Neutrophil (primary cell): ENCODE measurements at regions not wholly inside any gene's neighbourhood (a gene's known extent, or its start where the extent isn't known, plus 50 kb on each side); places are given as distances from the start of the nearest gene placed in this dataset.
"Not testable (repeated sequence)": the region's sequence is repeated elsewhere in the genome, so short reads cannot be mapped to it uniquely, and the experiment has no call there.

ENCODE experiments used
- H3K27ac ChIP-seq: fragments of 200-600 bp; sonication (generic); 2 replicates; pipeline ENCODE4 v1.5.1; 2016; ENCODE audit warnings: mild to moderate bottlenecking, moderate library complexity
- H3K27me3 ChIP-seq: fragments of 200-600 bp; sonication (generic); 2 replicates; pipeline ENCODE4 v1.6.0; 2016; ENCODE audit warnings: mild to moderate bottlenecking
- H3K36me3 ChIP-seq: fragments of 200-600 bp; sonication (generic); 2 replicates; pipeline ENCODE4 v1.5.1; 2017
- H3K4me1 ChIP-seq, 2 experiments: fragments of 200-600 bp in 1 of 2; sonication (generic) in 1 of 2; 1 replicate in 1 of 2; 2 replicates in 1 of 2; pipeline versions ENCODE4 v1.5.1 to v1.6.1; 2013 to 2016; ENCODE audit warnings: low read depth in 1 of 2, low read length in 1 of 2, mild to moderate bottlenecking in 1 of 2, moderate library complexity in 1 of 2; ENCODE audit not compliant: control insufficient read depth in 1 of 2, insufficient read depth in 1 of 2
- H3K4me3 ChIP-seq, 2 experiments: fragments of 200-600 bp in 1 of 2; sonication (generic) in 1 of 2; 1 replicate in 1 of 2; 2 replicates in 1 of 2; pipeline ENCODE4 v1.5.1; 2013 to 2016; ENCODE audit warnings: low read depth in 1 of 2, low read length in 1 of 2, mild to moderate bottlenecking in 1 of 2, moderate library complexity in 1 of 2
- H3K9me3 ChIP-seq: fragments of 200-600 bp; sonication (generic); 2 replicates; pipeline ENCODE4 v1.5.1; 2016
- CTCF ChIP-seq: fragments of 200-600 bp; sonication (generic); IDR thresholded peaks from 2 replicates; pipeline ENCODE4 v1.5.1; 2016; ENCODE audit warnings: antibody characterized with exemption

- no peak for TF ChIP-seq CTCF
- Histone ChIP-seq H3K9me3 (no peaks in the 10 kb centered on the region), H3K4me1 (no peaks in the 10 kb centered on the region), H3K4me3 (no peak overlapping the region), H3K27me3 (peaks cover 52% of the 10 kb centered on the region), H3K27ac (no peak overlapping the region), H3K36me3 (no peaks in the 10 kb centered on the region)
Measured at GRCh38 chr2:219744066-219744465, 116.6 kb downstream of the SLC4A3 start.

- peaks cover 50% of the 10 kb centered on the region for H3K27me3 ChIP-seq
- TF ChIP-seq CTCF, result no peak
- no peak overlapping the region for H3K27ac ChIP-seq
- H3K36me3 ChIP-seq, result no peaks in the 10 kb centered on the region
- H3K4me3 ChIP-seq, result no peak overlapping the region
- no peaks in the 10 kb centered on the region for H3K4me1 ChIP-seq
- no peaks in the 10 kb centered on the region for H3K9me3 ChIP-seq
Measured at GRCh38 chr2:219744600-219744999, 117.2 kb downstream of the SLC4A3 start.

GRCh38 chr2:219747637-219748036 is 120.2 kb downstream of the SLC4A3 start:
- no peaks in the 10 kb centered on the region for H3K36me3 ChIP-seq
- H3K4me1 ChIP-seq, result no peaks in the 10 kb centered on the region
- no peaks in the 10 kb centered on the region for H3K9me3 ChIP-seq
- H3K27me3 ChIP-seq, result peaks cover 36% of the 10 kb centered on the region
- no peak for TF ChIP-seq CTCF
- H3K4me3 ChIP-seq, result no peak overlapping the region
- H3K27ac ChIP-seq, result no peak overlapping the region

- TF ChIP-seq CTCF, result no peak
- Histone ChIP-seq H3K27ac (no peak overlapping the region), H3K4me1 (no peaks in the 10 kb centered on the region), H3K36me3 (no peaks in the 10 kb centered on the region), H3K9me3 (no peaks in the 10 kb centered on the region), H3K27me3 (peaks cover 24% of the 10 kb centered on the region), H3K4me3 (no peak overlapping the region)
Measured at GRCh38 chr2:219748671-219749570, 121.5 kb downstream of the SLC4A3 start.

- H3K4me1 ChIP-seq, H3K4me3 ChIP-seq, H3K9me3 ChIP-seq, H3K27ac ChIP-seq, H3K36me3 ChIP-seq, H3K27me3 ChIP-seq: not testable (repeated sequence)
Measured at GRCh38 chr2:219751121-219751520, 123.7 kb downstream of the SLC4A3 start.

GRCh38 chr2:219752726-219753125 is 125.3 kb downstream of the SLC4A3 start:
- no peak overlapping the region for H3K27ac ChIP-seq

More at GRCh38 chr2:219752726-219753125, 125.3 kb downstream of the SLC4A3 start:
- Histone ChIP-seq H3K4me1 (no peaks in the 10 kb centered on the region), H3K27me3 (no peaks in the 10 kb centered on the region), H3K9me3 (no peaks in the 10 kb centered on the region), H3K4me3 (no peak overlapping the region), H3K36me3 (no peaks in the 10 kb centered on the region)
- TF ChIP-seq CTCF, result no peak
